ENCODE measurements at regions not wholly inside any gene's neighbourhood (a gene's known extent, or its start where the extent isn't known, plus 50 kb on each side); places are given as distances from the start of the nearest gene placed in this dataset.

DNA sequence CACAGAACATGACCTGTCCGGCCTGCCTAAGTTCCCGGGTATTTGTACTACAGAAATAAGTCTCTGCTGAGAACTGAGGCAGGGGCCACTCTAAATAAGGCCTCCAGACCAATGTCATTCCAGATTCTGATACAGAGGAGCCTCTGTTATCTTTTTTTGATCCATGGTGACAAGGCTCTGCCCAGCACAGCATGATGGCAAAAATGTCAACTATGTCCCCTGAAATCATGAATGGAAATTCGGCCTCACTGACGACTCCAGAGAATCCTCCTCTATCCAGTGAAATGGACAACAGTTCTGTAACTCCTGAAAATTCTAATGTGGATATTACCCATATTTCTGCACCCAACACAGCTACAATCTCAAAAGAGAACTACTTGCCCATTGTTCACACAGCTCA is 335.0 kb downstream of the DNAH5 start:
- intact Hi-C loops (cut with micrococcal nuclease) = no loop called here

DNA sequence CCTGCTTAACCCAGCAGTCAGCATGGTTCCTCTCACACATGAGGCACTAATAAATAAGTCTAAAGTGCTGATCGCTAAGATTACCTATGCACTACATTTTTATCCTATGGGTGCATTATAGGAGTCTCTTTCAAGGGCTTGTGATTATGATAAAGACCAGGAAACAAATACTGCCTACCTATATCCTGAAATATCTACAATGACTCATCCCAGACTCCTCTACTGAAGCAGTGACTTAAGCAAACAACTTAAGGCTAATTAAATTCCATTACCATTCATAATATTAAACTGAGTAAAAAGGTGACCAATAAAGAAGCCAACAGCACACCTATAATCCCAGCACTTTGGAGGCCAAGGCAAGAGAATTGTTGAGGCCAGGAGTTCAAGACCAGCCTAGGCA is 338.4 kb downstream of the DNAH5 start:
- no peaks in the 10 kb centered on the region for H3K9me3 Mint-ChIP-seq (ENCODE audit: unreplicated experiment)
- H3K27me3 Mint-ChIP-seq (ENCODE audit: insufficient read depth, unreplicated experiment) = no peaks in the 10 kb centered on the region
- POLR2A ChIA-PET = interaction anchor here (0.7 kb wide), 1 partner anchor 12 kb away, joined by 3 read pairs; no protein-coding TSS in a partner anchor
- no TSS peak for BruUV-seq (replicated peaks)
- peak; percentile 18 for DNase-seq (ENCODE audit: unreplicated experiment)
- CTCF ChIA-PET = no interaction called here
- TF ChIP-seq, protein P1, sequence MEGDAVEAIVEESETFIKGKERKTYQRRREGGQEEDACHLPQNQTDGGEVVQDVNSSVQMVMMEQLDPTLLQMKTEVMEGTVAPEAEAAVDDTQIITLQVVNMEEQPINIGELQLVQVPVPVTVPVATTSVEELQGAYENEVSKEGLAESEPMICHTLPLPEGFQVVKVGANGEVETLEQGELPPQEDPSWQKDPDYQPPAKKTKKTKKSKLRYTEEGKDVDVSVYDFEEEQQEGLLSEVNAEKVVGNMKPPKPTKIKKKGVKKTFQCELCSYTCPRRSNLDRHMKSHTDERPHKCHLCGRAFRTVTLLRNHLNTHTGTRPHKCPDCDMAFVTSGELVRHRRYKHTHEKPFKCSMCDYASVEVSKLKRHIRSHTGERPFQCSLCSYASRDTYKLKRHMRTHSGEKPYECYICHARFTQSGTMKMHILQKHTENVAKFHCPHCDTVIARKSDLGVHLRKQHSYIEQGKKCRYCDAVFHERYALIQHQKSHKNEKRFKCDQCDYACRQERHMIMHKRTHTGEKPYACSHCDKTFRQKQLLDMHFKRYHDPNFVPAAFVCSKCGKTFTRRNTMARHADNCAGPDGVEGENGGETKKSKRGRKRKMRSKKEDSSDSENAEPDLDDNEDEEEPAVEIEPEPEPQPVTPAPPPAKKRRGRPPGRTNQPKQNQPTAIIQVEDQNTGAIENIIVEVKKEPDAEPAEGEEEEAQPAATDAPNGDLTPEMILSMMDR (IDR thresholded peaks at IDR 0.05; ENCODE audit: unreplicated experiment) = no peak
- intact Hi-C loops (cut with micrococcal nuclease) = no loop called here
- no peak overlapping the region for H3K4me3 Mint-ChIP-seq (ENCODE audit: unreplicated experiment)
- no peak overlapping the region for H3K27ac Mint-ChIP-seq (ENCODE audit: low read depth, unreplicated experiment)
- peaks cover 9% of the 10 kb centered on the region for H3K4me1 Mint-ChIP-seq (ENCODE audit: insufficient read depth, unreplicated experiment)
- no peaks in the 10 kb centered on the region for H3K36me3 Mint-ChIP-seq (ENCODE audit: insufficient read depth, unreplicated experiment)

More for the DNA sequence above, 335.0 kb downstream of the DNAH5 start:
- no peak overlapping the region for H3K27ac Mint-ChIP-seq (ENCODE audit: low read depth, unreplicated experiment)
- no TSS peak for BruUV-seq (replicated peaks)
- no peaks in the 10 kb centered on the region for H3K36me3 Mint-ChIP-seq (ENCODE audit: insufficient read depth, unreplicated experiment)
- TF ChIP-seq, protein P1 (IDR thresholded peaks at IDR 0.05; ENCODE audit: unreplicated experiment) = no peak
- POLR2A ChIA-PET = no interaction called here
- CTCF ChIA-PET = interaction anchor here (0.6 kb wide), 1 partner anchor 34 kb away, joined by 3 read pairs; no protein-coding TSS in a partner anchor
- H3K4me1 Mint-ChIP-seq (ENCODE audit: insufficient read depth, unreplicated experiment) = no peaks in the 10 kb centered on the region
- H3K9me3 Mint-ChIP-seq (ENCODE audit: unreplicated experiment) = no peaks in the 10 kb centered on the region
- no peak for DNase-seq (ENCODE audit: unreplicated experiment)
- H3K4me3 Mint-ChIP-seq (ENCODE audit: unreplicated experiment) = no peak overlapping the region
- H3K27me3 Mint-ChIP-seq (ENCODE audit: insufficient read depth, unreplicated experiment) = no peaks in the 10 kb centered on the region

DNA sequence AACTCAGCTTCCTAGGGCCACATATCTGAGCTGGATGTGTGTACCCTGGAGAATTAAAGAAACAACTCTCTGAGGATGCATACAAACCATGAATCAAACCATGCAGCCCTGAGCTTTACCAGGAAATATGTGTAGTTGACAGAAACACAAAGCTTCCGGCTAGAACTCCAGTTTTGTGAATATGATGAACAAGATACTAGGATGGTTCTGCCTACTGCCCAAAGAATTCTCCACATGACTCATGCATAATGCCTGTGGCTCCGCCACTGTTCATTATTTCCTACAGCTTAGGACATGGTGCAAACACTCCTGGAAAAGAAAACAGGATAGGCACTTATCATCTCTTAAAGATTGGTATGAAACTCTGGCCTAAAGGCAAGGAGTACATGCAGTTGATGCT is 343.4 kb downstream of the DNAH5 start:
- TF ChIP-seq, protein P1 (IDR thresholded peaks at IDR 0.05; ENCODE audit: unreplicated experiment) = no peak
- intact Hi-C loops (cut with micrococcal nuclease) = no loop called here
- DNase-seq (ENCODE audit: unreplicated experiment) = peak; percentile 43
- Mint-ChIP-seq H3K27ac (ENCODE audit: low read depth, unreplicated experiment) (no peak overlapping the region), H3K4me3 (ENCODE audit: unreplicated experiment) (no peak overlapping the region), H3K4me1 (ENCODE audit: insufficient read depth, unreplicated experiment) (peaks cover 10% of the 10 kb centered on the region), H3K36me3 (ENCODE audit: insufficient read depth, unreplicated experiment) (no peaks in the 10 kb centered on the region), H3K9me3 (ENCODE audit: unreplicated experiment) (peaks cover 10% of the 10 kb centered on the region), H3K27me3 (ENCODE audit: insufficient read depth, unreplicated experiment) (no peaks in the 10 kb centered on the region)
- ChIA-PET CTCF (interaction anchor here (0.7 kb wide), 1 partner anchor 710 kb away, joined by 3 read pairs; no protein-coding TSS in a partner anchor), POLR2A (interaction anchor here (1.2 kb wide), 2 partner anchors 9 to 35 kb away, joined by 3 read pairs; no protein-coding TSS in a partner anchor)
- BruUV-seq (replicated peaks) = no TSS peak

DNA sequence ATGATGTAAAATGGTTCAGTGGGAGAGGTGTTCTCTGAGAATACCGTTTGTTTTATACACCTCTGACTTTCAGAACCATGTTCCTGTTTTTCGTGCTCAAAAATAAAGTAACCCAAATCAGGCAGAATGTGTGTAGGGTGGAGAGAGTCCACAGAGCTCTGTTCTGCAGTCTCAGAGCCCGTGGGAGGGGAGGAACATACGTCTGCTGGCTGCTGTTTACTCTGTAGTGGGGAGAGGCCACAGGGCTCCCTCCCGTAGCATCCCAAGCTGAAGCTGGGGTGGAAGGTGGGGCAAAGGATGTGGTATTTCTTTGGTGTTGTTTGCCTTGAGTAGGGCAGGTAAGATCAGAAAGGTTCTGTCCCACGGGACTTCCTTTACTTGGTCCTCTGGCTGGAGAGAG is 348.5 kb downstream of the DNAH5 start:
- H3K27me3 Mint-ChIP-seq (ENCODE audit: insufficient read depth, unreplicated experiment) = no peaks in the 10 kb centered on the region
- TF ChIP-seq, protein P1 (IDR thresholded peaks at IDR 0.05; ENCODE audit: unreplicated experiment) = no peak
- BruUV-seq (replicated peaks) = no TSS peak
- no peaks in the 10 kb centered on the region for H3K36me3 Mint-ChIP-seq (ENCODE audit: insufficient read depth, unreplicated experiment)
- CTCF ChIA-PET = no interaction called here
- DNase-seq (ENCODE audit: unreplicated experiment) = no peak
- H3K9me3 Mint-ChIP-seq (ENCODE audit: unreplicated experiment) = peaks cover 24% of the 10 kb centered on the region
- peaks cover 19% of the 10 kb centered on the region for H3K4me1 Mint-ChIP-seq (ENCODE audit: insufficient read depth, unreplicated experiment)
- no peak overlapping the region for H3K4me3 Mint-ChIP-seq (ENCODE audit: unreplicated experiment)
- POLR2A ChIA-PET = no interaction called here
- intact Hi-C loops (cut with micrococcal nuclease) = no loop called here
- H3K27ac Mint-ChIP-seq (ENCODE audit: low read depth, unreplicated experiment) = no peak overlapping the region

Measured in MCF 10A (cell line).